ENCODE measurements at regions not wholly inside any gene's neighbourhood (a gene's known extent, or its start where the extent isn't known, plus 50 kb on each side); places are given as distances from the start of the nearest gene placed in this dataset.

GRCh38 chr7:152979376-152979775, 219.8 kb downstream of the ACTR3B start:
- TF ChIP-seq POLR2A (IDR thresholded peaks at IDR 0.05; ENCODE audit: low read depth, low read length) = no peak
- no peak for TF ChIP-seq POLR2AphosphoS5 (IDR thresholded peaks at IDR 0.05; ENCODE audit: low read depth, low read length)
- no peak for TF ChIP-seq TAF1 (IDR thresholded peaks at IDR 0.05; ENCODE audit: borderline replicate concordance, low read depth, low read length)
